Left renal pelvis (tissue), 4 donors: ENCODE measurements at regions not wholly inside any gene's neighbourhood (a gene's known extent, or its start where the extent isn't known, plus 50 kb on each side); places are given as distances from the start of the nearest gene placed in this dataset.

Source experiments
- DNase-seq, 4 donors: peaks; one replicate each; pipeline ENCODE4 v3.0.0-alpha.2; 2013; ENCODE audit warnings: low read depth in 4 of 4, low spot score in 3 of 4

GRCh38 chr4:38308728-38309311 is 348.6 kb downstream of the PTTG2 start:
- DNase-seq: no peak

DNA sequence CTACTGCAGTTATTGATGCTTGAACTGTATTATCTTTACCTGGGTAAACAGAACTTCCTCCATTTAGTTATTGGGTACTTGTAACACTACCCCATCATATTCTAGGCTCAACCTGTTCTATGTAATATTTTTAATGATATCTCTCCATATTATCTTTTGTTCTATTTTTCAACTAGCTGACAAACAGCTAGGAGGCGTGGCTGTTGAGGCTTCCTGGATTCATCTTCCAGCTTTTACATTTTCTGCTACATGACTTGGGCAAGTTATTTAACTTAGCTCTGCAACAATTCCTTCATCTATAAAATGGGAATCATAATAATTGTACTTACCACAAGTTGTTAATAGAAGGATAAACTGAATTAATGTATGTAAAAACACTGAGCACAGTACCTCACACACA is 349.3 kb downstream of the PTTG2 start:
- no peak for DNase-seq

- no peak for DNase-seq
Measured at GRCh38 chr4:38310446-38311043, 350.3 kb downstream of the PTTG2 start.

GRCh38 chr4:38311495-38312126 is 351.4 kb downstream of the PTTG2 start:
- no peak for DNase-seq

GRCh38 chr4:38313175-38313574 is 350.8 kb upstream of the KLF3 start:
- DNase-seq: no peak

GRCh38 chr4:38313999-38314561 is 349.9 kb upstream of the KLF3 start:
- no peak for DNase-seq

DNA sequence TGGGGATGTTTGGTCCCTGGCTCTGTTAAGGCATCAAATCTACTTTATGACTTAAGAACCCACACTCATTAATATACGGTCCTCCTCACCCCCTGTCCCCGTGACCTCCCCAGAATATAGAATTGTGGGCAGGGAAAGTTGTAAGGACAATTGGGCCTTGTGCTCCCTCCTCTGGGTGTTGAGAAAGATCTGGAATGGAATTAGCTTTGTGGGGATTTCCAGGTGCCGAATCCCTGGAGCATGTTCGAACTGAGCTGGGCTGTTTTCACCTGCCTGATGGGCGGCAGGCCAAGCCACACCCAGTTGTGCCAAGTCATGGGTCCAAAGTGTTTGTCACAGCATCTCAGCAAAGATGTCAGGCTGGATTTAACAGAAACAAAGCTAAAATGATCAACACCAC is 349.3 kb upstream of the KLF3 start:
- DNase-seq: no peak

DNA sequence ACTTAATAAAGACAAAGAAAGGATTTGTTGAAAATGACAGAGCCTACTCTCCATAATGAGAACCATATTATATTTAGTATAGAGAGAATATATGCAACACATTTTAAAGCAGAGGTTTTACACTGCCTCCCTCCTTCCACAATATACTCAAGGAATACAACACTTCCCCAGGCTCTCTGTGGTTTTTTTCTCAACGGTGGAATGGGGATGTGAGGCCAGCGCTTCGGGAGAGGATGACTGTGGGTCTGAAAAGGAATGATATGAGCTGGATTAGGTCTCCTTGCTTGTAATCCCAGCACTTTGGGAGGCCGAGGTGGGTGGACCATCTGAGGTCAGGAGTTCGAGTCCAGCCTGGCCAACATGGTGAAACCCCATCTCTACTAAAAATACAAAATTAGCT is 348.7 kb upstream of the KLF3 start:
- DNase-seq: no peak

DNA sequence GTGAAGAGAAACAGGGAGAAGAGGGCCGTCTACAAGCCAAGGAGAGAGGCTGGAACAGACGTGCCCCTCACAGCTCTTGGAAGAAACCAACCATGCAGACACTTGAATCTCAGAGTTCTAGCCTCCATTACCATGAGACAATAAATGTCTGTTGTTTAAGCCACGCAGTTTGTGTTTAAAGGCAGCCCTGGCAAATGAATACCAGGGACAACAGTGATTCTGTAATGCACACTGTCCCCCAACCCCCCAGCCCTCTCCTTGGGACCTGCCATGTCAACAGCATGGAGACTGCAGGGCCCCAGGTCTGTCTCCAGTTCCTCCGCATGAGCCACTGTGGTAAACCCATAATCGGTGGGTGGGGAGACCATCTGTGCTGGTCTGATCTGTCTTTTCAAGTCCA is 348.0 kb upstream of the KLF3 start:
- DNase-seq: no peak

DNA sequence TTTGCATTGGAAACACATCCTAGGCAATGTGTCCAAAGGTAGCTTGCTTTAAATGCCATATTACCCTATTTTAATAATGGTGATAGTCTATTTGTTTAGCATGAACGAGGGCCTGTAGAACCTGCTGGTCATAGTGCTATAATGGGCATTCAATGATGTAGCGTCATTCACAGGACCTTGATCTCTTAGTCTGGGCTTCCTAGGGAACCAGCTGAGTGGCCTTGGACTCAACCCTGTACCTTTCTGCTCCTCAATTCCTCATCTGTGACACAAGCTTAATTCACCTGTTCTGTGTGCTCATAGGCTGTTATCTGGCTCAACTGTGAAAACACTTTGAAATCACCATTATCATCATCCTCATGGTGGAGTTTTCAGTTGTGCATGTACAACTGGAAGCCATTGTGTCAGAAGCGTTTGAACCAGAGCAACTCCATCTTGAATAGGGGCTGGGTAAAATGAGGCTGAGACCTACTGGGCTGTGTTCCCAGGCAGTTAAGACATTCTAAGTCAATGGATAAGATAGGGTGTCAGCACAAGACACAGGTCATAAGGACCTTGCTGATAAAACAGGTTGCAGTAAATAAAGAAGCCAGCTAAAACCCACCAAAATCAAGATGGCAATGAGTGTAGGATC is 346.8 kb upstream of the KLF3 start:
- DNase-seq: no peak

DNA sequence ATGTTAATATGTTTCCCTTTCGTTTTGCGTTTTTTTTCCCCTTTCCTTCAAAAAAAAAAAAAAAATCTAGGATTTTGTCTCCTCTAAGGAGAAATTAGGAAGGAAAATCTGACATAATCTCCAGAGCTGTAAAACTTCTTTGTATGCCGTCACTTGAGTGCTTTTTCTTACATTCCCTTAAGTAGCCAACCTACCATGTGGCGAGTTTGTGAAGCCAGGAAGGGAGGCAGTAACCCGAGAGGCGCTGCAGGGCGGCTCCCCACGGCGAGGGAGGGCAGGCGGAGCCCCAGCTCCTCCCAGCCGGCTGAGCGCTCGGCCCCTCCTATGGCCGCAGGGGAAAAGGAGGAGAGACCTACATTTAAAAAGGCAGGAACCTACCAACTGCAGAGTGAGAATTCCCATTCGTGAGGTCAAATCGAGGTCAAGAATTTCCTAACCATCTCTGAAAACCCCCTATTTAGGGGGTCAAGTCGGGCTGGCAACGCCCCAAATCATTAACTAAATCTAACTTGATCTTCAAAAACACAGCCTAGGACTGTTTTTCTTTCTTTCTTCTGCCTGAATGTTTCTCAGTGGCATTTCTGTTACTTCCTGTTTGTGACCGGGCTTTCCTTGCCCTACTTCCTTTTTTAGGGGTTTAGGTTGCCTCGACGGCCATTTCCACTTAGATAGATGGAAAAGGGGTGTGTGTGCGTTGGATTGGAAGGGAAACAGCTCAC is 345.1 kb upstream of the KLF3 start:
- DNase-seq: peak; percentile 74 to 86 (median 78)

DNA sequence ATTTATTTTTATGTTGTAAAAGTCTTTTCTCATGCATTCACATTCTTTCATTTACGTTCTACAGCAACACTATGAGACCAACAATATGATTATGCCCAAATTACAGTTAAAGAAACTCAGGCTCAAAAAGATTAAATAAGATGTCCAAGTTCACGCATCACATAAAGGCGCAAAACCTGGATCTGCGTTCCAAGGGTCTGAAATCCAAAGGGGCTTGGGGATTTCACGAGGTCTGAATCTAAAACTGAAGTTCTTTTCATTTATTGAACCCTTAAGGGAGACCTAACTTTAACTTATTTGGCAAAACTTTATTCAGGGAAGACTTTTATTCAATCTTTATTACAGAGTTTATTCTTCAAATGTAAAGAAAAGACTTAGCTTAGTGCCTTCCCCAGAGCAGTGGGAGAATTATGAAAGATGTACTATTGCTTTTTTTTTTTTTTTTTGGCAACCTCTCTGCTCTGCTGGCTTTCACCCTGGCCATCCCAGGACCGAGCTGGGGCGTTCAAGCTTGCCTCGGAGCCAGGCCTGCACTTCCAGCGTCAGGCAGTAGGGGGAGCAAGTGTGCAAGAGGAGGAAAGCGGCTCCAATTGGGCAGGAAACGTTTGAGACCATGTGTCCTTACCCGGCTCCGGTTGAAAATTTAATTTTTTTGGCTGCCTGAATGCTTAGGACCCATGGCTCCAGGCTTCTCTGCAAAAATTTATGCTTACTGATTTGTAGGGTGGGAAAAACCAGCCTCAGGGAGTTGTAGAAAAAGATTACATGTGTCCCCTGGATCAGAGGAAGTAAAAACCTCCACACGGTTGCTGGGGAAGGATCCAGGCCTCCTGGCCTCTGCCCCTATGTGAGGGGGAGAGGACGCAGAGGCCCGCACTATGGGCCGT is 344.3 kb upstream of the KLF3 start:
- peak; percentile 85 to 90 (median 87) for DNase-seq

GRCh38 chr4:38320343-38320695 is 343.7 kb upstream of the KLF3 start:
- no peak for DNase-seq

DNA sequence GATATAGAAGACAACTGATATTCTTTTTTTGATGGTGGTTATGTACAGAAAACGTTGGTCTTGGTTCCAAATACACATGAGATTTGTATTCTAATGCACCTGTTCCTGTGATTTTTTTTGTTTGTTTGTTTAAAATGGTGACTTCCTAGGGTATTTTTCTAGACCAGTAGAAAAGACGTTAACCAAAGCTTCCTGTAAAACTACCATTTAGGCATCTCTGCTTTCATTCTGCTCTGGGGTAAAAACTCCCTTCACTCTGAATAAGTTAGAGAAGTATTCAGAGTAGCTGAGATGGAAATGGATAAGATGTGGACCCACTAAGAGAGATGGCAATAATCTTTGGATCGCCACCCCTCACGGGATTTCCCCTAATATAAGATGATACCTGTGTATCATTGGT is 343.2 kb upstream of the KLF3 start:
- no peak for DNase-seq

GRCh38 chr4:38322714-38323113 is 341.3 kb upstream of the KLF3 start:
- DNase-seq: no peak

DNA sequence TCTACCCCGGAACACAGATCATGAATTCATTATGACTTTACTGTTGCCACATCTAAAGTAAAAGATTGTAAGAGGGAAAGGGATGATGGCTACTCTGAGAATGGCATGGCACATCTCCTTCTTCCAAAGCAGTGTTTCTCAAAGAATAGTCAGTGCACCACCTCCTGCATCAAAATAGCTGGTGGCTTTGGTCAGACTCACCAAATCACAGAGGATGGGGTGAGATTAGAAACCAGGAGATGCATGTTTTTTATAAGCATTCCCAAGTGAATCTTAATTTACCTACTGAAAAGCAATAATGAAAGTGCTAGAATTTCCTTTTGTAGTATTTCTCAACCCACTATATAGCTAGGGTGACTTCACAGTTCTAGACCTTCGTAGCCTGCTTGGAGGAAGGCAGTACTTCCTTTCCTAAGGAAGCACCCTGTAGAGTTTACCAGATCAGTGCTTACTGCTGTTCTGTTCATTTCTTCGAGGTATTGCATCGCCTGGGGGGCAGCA is 340.8 kb upstream of the KLF3 start:
- DNase-seq: no peak

DNA sequence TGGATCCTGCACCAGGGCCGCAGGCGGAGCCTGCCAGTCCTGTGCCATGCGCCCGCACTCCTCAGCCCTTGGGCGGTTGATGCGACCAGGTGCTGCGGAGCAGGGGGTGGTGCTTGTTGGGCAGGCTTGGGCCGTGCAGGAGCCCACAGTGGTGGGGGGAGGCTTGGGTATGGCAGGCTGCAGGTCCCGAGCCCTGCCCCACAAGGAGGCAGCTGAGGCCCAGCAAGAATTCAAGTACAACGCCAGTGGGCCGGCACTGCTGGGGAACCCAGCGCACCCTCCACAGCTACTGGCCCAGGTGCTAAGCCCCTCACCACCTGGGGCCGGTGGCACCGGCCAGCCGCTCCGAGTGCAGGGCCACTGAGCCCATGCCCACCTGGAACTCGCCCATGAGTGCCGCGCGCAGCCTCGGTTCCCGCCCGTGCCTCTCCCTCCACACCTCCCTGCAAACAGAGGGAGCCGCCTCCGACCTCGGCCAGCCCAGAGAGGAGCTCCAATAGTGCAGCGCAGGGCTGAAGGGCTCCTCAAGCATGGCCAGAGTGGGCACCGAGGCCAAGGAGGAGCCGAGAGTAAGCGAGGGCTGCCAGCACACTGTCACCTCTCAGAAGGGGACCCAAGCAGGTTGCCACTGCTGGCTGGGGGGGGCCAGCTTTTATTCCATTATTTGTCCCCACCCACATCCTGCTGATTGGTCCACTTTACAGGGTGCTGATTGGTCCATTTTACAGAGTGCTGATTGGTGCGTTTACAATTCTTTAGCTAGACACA is 339.0 kb upstream of the KLF3 start:
- DNase-seq: no peak

- no peak for DNase-seq
Measured at GRCh38 chr4:38325629-38325913, 338.4 kb upstream of the KLF3 start.

DNA sequence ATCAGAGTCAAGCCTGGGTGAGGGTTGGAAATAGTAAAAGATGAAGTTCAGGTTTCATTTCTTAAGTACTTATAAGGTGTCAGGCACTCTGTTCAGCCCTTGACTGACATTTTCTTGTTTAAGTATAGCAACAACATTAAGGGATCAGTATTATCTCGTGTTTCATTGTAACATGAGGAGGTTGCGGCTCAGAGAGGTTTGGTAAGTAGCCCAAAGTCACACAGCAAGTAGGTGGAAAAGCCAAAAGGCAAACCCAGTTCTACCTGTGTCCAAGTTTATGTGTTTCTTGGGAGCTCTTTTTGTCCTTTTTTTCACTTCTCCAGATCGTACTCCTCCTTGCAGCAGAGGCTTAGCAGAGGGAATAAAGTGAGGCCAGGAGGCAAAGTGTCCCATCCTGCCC is 337.5 kb upstream of the KLF3 start:
- no peak for DNase-seq
